ENCODE measurements at regions not wholly inside any gene's neighbourhood (a gene's known extent, or its start where the extent isn't known, plus 50 kb on each side); places are given as distances from the start of the nearest gene placed in this dataset.

DNA sequence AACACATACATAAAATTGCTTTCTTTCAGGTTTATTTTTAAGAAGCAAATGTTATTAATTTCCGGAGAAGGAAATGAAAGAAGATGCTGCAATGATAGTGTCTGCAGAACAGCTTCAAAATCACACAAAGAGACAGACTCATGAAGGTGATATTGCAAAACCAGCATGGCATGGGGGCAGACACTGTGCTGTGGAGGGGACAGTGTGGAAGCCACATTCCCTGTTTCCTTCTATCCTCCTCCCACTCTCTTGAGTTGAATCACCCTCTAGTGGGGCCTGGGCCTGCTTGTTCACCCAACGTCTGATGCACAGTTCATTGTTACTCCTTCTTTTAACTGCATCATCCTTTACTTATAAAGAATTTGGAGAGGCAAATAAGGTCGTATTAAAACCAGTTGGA is 104.0 kb upstream of the INSIG1 start:
- H3K36me3 ChIP-seq (ENCODE audit: low read depth): no peaks in the 10 kb centered on the region
- no peak overlapping the region for H2AFZ ChIP-seq
- no peaks in the 10 kb centered on the region for H3K9me2 ChIP-seq (ENCODE audit: insufficient read depth)
- H3K9me3 ChIP-seq (ENCODE audit: low read depth): no peaks in the 10 kb centered on the region
- in situ Hi-C loops (cut with MboI): no loop called here
- 25 to 30% methylated on average over 3 of the region's 3 CpGs for WGBS, 2 experiments (ENCODE audit: low coverage in 1 of 2, low lambda C conversion rate in 2 of 2, missing lambda C conversion rate in 2 of 2)
- TF ChIP-seq EZH2 (IDR thresholded peaks at IDR 0.05; ENCODE audit: insufficient read depth, poor library complexity, severe bottlenecking): no peak
- TF ChIP-seq EZH2phosphoT487 (IDR thresholded peaks at IDR 0.05; ENCODE audit: insufficient read depth, low read depth): no peak
- no peak overlapping the region for H3K27ac ChIP-seq
- no peak overlapping the region for H3K4me3 ChIP-seq
- H3K27me3 ChIP-seq (replicated peaks; ENCODE audit: insufficient read depth): no peaks in the 10 kb centered on the region
- H4K20me1 ChIP-seq (ENCODE audit: insufficient read depth): no peaks in the 10 kb centered on the region
- no peaks in the 10 kb centered on the region for H3K79me2 ChIP-seq (ENCODE audit: insufficient read depth)
- H3F3A ChIP-seq (ENCODE audit: insufficient read depth): peaks cover 12% of the 10 kb centered on the region
- H3K4me2 ChIP-seq (ENCODE audit: unreplicated experiment): peak overlapping the region; percentile 21
- peaks cover 20% of the 10 kb centered on the region for H3K4me1 ChIP-seq (ENCODE audit: insufficient read depth)
- no peak overlapping the region for H3K9ac ChIP-seq
- peak; percentile 68 for DNase-seq

DNA sequence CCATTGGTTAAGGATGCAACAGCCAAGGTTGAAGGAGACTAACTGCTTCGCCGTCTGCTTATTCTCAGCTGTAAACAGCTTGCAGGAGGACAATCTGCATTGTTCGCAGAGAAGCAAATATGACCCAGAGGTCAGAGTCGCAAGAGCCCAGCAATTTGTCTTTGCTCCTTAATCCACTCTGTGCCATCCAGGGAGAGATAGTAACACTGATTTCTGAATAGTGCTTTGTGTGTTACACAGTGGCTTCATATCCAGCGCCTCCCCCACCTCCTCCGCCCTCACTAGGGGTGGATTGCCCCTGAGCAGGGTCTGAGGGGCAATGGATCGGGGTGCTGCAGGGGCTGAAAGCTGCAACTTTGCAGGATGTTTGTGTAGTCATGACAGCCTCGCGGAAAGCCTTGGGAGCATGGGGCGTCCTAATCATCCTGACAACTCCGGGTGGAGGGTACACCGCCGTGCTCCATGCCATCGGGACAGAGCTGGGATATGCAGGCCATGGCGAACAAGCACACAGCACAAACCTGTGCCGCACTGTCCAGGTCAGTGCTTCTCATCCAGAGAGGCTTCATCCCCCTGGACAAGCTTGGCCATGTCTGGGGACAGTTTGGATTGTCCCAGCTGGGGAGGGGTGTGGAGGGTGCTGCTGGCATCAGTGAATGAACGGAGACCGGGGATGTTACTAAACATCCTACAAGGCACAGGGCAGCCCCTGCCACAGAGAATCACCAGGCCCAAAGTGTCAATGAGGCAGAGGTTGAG is 103.1 kb upstream of the INSIG1 start:
- peaks cover 23% of the 10 kb centered on the region for H3K4me1 ChIP-seq (ENCODE audit: insufficient read depth)
- in situ Hi-C loops (cut with MboI): no loop called here
- H2AFZ ChIP-seq: no peak overlapping the region
- no peak for TF ChIP-seq EZH2 (IDR thresholded peaks at IDR 0.05; ENCODE audit: insufficient read depth, poor library complexity, severe bottlenecking)
- no peaks in the 10 kb centered on the region for H4K20me1 ChIP-seq (ENCODE audit: insufficient read depth)
- H3K4me3 ChIP-seq: no peak overlapping the region
- WGBS, 2 experiments (ENCODE audit: low coverage in 1 of 2, low lambda C conversion rate in 2 of 2, missing lambda C conversion rate in 2 of 2): 70% methylated on average over 16 to 18 of the region's 18 CpGs
- H3K36me3 ChIP-seq (ENCODE audit: low read depth): no peaks in the 10 kb centered on the region
- DNase-seq: no peak
- no peaks in the 10 kb centered on the region for H3K27me3 ChIP-seq (replicated peaks; ENCODE audit: insufficient read depth)
- no peak overlapping the region for H3K4me2 ChIP-seq (ENCODE audit: unreplicated experiment)
- no peaks in the 10 kb centered on the region for H3K9me3 ChIP-seq (ENCODE audit: low read depth)
- no peaks in the 10 kb centered on the region for H3K79me2 ChIP-seq (ENCODE audit: insufficient read depth)
- H3F3A ChIP-seq (ENCODE audit: insufficient read depth): peaks cover 12% of the 10 kb centered on the region
- H3K27ac ChIP-seq: no peak overlapping the region
- no peak overlapping the region for H3K9ac ChIP-seq
- H3K9me2 ChIP-seq (ENCODE audit: insufficient read depth): no peaks in the 10 kb centered on the region

DNA sequence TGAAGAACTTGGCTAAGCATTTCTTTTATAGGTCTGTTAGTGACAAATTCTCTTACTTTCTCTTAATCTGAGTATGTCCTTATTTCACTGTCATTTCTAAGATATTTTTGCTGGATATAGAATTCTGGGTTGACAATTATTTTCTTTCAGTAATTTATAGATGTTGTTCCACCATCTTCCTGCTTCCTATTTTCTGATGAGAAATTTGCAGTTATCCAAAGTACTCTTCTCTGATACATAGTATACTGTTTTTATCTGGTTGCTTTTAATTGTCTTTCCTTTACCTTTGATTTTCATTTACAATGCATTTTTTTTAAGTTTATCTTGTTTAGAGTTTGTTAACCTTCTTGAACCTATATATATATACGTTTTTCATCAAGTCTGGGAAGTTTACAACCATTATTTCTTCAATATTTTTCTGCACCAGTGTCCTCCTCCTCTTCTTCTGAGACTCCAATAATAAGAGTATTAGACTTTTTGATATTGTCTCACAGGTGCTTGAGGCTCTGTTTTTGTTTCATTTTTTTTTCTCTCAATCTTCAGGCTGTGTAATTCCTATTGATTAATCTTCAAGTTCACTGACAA is 101.6 kb upstream of the INSIG1 start:
- 67 to 73% methylated on average over 1 of the region's 1 CpG for WGBS, 2 experiments (ENCODE audit: low coverage in 1 of 2, low lambda C conversion rate in 2 of 2, missing lambda C conversion rate in 2 of 2)
- Histone ChIP-seq H3K27ac (no peak overlapping the region), H3K9ac (no peak overlapping the region), H2AFZ (no peak overlapping the region), H3K4me2 (ENCODE audit: unreplicated experiment) (no peak overlapping the region), H3K9me2 (ENCODE audit: insufficient read depth) (no peaks in the 10 kb centered on the region), H3K4me3 (no peak overlapping the region), H3K4me1 (ENCODE audit: insufficient read depth) (peaks cover 19% of the 10 kb centered on the region), H3K36me3 (ENCODE audit: low read depth) (no peaks in the 10 kb centered on the region), H4K20me1 (ENCODE audit: insufficient read depth) (no peaks in the 10 kb centered on the region), H3K79me2 (ENCODE audit: insufficient read depth) (no peaks in the 10 kb centered on the region), H3K27me3 (replicated peaks; ENCODE audit: insufficient read depth) (no peaks in the 10 kb centered on the region), H3F3A (ENCODE audit: insufficient read depth) (peaks cover 12% of the 10 kb centered on the region), H3K9me3 (ENCODE audit: low read depth) (no peaks in the 10 kb centered on the region)
- TF ChIP-seq EZH2 (IDR thresholded peaks at IDR 0.05; ENCODE audit: insufficient read depth, poor library complexity, severe bottlenecking) (no peak), EZH2phosphoT487 (IDR thresholded peaks at IDR 0.05; ENCODE audit: insufficient read depth, low read depth) (no peak)
- in situ Hi-C loops (cut with MboI): no loop called here
- no peak for DNase-seq

DNA sequence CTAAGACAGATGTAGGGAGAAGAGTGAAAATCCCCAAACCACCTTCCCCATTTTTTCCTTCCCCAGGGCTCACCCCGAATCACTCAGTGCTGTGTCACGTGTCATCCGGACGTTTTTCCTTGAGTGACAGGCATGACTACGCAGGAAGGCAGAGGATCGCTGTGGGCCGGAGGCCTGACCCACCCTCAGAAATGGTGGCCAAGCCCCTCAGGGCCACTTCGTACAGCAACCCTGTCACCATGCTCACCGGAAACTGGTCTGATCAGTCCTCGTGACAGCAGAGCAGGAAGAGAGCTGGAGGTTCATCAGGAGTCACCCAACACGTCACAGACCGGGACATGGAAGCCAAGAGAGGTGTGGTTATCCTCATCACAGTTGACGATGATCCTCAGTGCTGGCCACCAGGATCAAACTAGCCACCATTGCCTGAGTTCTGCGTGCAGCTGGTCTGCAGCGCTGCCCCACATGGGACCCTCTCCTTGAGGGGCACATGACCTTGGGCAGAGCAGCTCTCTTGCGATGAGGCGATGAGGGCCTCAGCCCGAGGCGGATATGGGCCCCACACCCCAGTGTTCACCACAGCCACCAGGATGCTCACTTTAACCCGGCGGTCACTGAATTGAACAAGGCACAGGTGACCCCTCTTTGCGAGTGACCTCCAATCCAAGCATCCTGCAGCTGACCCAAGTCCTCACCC is 99.3 kb upstream of the INSIG1 start:
- Histone ChIP-seq H3K4me2 (ENCODE audit: unreplicated experiment) (no peak overlapping the region), H3K9ac (no peak overlapping the region), H3K27me3 (replicated peaks; ENCODE audit: insufficient read depth) (no peaks in the 10 kb centered on the region), H3K79me2 (ENCODE audit: insufficient read depth) (no peaks in the 10 kb centered on the region), H3K36me3 (ENCODE audit: low read depth) (no peaks in the 10 kb centered on the region), H3K27ac (no peak overlapping the region), H3F3A (ENCODE audit: insufficient read depth) (peaks cover 10% of the 10 kb centered on the region), H3K4me1 (ENCODE audit: insufficient read depth) (peaks cover 18% of the 10 kb centered on the region), H2AFZ (no peak overlapping the region), H4K20me1 (ENCODE audit: insufficient read depth) (no peaks in the 10 kb centered on the region), H3K9me3 (ENCODE audit: low read depth) (no peaks in the 10 kb centered on the region), H3K4me3 (no peak overlapping the region), H3K9me2 (ENCODE audit: insufficient read depth) (no peaks in the 10 kb centered on the region)
- in situ Hi-C loops (cut with MboI): no loop called here
- 85 to 90% methylated on average over 21 to 22 of the region's 22 CpGs for WGBS, 2 experiments (ENCODE audit: low coverage in 1 of 2, low lambda C conversion rate in 2 of 2, missing lambda C conversion rate in 2 of 2)
- DNase-seq: no peak
- TF ChIP-seq EZH2 (IDR thresholded peaks at IDR 0.05; ENCODE audit: insufficient read depth, poor library complexity, severe bottlenecking): no peak
- no peak for TF ChIP-seq EZH2phosphoT487 (IDR thresholded peaks at IDR 0.05; ENCODE audit: insufficient read depth, low read depth)

Measured in GM23248 (cell line).